ENCODE measurements at regions not wholly inside any gene's neighbourhood (a gene's known extent, or its start where the extent isn't known, plus 50 kb on each side); places are given as distances from the start of the nearest gene placed in this dataset.

GRCh38 chr2:163481515-163481914, 254.3 kb downstream of the FIGN start:
- Histone ChIP-seq H3K27ac (no peak overlapping the region), H3K9me3 (no peaks in the 10 kb centered on the region), H3K36me3 (no peaks in the 10 kb centered on the region), H3K4me1 (ENCODE audit: control insufficient read depth in 1 of 2, low read depth in 2 of 2) (no peaks in the 10 kb centered on the region), H3K27me3 (replicated peaks; ENCODE audit: insufficient read depth) (no peaks in the 10 kb centered on the region), H3K4me3 (no peak overlapping the region)
- no peak for ATAC-seq (ENCODE audit: insufficient number of reproducible peaks, low FRiP score, low read depth)
- DNase-seq (ENCODE audit: low spot score), result no peak
- TF ChIP-seq, protein P1, sequence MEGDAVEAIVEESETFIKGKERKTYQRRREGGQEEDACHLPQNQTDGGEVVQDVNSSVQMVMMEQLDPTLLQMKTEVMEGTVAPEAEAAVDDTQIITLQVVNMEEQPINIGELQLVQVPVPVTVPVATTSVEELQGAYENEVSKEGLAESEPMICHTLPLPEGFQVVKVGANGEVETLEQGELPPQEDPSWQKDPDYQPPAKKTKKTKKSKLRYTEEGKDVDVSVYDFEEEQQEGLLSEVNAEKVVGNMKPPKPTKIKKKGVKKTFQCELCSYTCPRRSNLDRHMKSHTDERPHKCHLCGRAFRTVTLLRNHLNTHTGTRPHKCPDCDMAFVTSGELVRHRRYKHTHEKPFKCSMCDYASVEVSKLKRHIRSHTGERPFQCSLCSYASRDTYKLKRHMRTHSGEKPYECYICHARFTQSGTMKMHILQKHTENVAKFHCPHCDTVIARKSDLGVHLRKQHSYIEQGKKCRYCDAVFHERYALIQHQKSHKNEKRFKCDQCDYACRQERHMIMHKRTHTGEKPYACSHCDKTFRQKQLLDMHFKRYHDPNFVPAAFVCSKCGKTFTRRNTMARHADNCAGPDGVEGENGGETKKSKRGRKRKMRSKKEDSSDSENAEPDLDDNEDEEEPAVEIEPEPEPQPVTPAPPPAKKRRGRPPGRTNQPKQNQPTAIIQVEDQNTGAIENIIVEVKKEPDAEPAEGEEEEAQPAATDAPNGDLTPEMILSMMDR (IDR thresholded peaks at IDR 0.05), result no peak

- no peaks in the 10 kb centered on the region for H3K27me3 ChIP-seq (replicated peaks; ENCODE audit: insufficient read depth)
- no peaks in the 10 kb centered on the region for H3K4me1 ChIP-seq (ENCODE audit: control insufficient read depth in 1 of 2, low read depth in 2 of 2)
- TF ChIP-seq, protein P1 (IDR thresholded peaks at IDR 0.05), result no peak
- no peaks in the 10 kb centered on the region for H3K9me3 ChIP-seq
- DNase-seq (ENCODE audit: low spot score) (no peak), ATAC-seq (ENCODE audit: insufficient number of reproducible peaks, low FRiP score, low read depth) (no peak)
- H3K27ac ChIP-seq, result no peak overlapping the region
- H3K4me3 ChIP-seq, result no peak overlapping the region
- no peaks in the 10 kb centered on the region for H3K36me3 ChIP-seq
Measured at GRCh38 chr2:163479599-163479998, 256.2 kb downstream of the FIGN start.

- Histone ChIP-seq H3K9me3 (no peaks in the 10 kb centered on the region), H3K27me3 (replicated peaks; ENCODE audit: insufficient read depth) (no peaks in the 10 kb centered on the region), H3K36me3 (no peaks in the 10 kb centered on the region), H3K4me1 (ENCODE audit: control insufficient read depth in 1 of 2, low read depth in 2 of 2) (no peaks in the 10 kb centered on the region), H3K4me3 (no peak overlapping the region), H3K27ac (no peak overlapping the region)
- TF ChIP-seq, protein P1 (IDR thresholded peaks at IDR 0.05), result no peak
- no peak for ATAC-seq (ENCODE audit: insufficient number of reproducible peaks, low FRiP score, low read depth)
- DNase-seq (ENCODE audit: low spot score), result no peak
Measured at GRCh38 chr2:163475815-163476214, 260.0 kb downstream of the FIGN start.

DNA sequence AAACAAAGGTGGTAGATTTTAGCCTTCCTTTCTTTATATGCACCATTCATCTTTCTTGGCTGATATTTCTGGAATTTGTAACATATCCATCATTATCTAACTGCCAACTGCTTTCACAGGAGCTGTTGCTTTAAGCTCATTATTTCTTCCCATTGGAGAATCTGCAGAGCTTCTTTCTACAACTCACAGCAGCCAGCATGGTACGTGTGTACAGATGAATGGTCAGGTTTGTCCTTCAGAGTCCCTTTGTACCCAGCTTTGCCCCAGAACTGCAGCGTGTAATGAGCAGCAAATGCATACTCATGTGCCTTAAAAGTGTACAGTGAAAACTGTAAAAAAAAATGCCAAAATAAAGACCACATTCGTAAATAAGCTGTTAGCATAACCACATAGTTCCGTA, 260.9 kb downstream of the FIGN start:
- no peak overlapping the region for H3K4me3 ChIP-seq
- TF ChIP-seq, protein P1 (IDR thresholded peaks at IDR 0.05), result no peak
- H3K4me1 ChIP-seq (ENCODE audit: control insufficient read depth in 1 of 2, low read depth in 2 of 2), result no peaks in the 10 kb centered on the region
- no peaks in the 10 kb centered on the region for H3K27me3 ChIP-seq (replicated peaks; ENCODE audit: insufficient read depth)
- no peaks in the 10 kb centered on the region for H3K36me3 ChIP-seq
- no peaks in the 10 kb centered on the region for H3K9me3 ChIP-seq
- no peak for DNase-seq (ENCODE audit: low spot score)
- H3K27ac ChIP-seq, result no peak overlapping the region
- ATAC-seq (ENCODE audit: insufficient number of reproducible peaks, low FRiP score, low read depth), result no peak

- no peaks in the 10 kb centered on the region for H3K4me1 ChIP-seq (ENCODE audit: control insufficient read depth in 1 of 2, low read depth in 2 of 2)
- ATAC-seq (ENCODE audit: insufficient number of reproducible peaks, low FRiP score, low read depth) (no peak), DNase-seq (ENCODE audit: low spot score) (no peak)
- TF ChIP-seq, protein P1 (IDR thresholded peaks at IDR 0.05), result no peak
- H3K27ac ChIP-seq, result no peak overlapping the region
- H3K27me3 ChIP-seq (replicated peaks; ENCODE audit: insufficient read depth), result no peaks in the 10 kb centered on the region
- no peaks in the 10 kb centered on the region for H3K36me3 ChIP-seq
- no peak overlapping the region for H3K4me3 ChIP-seq
- H3K9me3 ChIP-seq, result no peaks in the 10 kb centered on the region
Measured at GRCh38 chr2:163474319-163474744, 261.5 kb downstream of the FIGN start.

Data from thoracic aorta (tissue), 2 donors.